GM23248 (cell line): ENCODE measurements at regions not wholly inside any gene's neighbourhood (a gene's known extent, or its start where the extent isn't known, plus 50 kb on each side); places are given as distances from the start of the nearest gene placed in this dataset.

Experiments
- EZH2 ChIP-seq: fragments of 200-600 bp; sonication (generic); IDR thresholded peaks from 2 replicates; pipeline ENCODE4 v1.6.1; 2018; ENCODE audit warnings: antibody characterized with exemption, mild to moderate bottlenecking; ENCODE audit not compliant: insufficient read depth, poor library complexity, severe bottlenecking
- EZH2phosphoT487 ChIP-seq: fragments of 200-600 bp; sonication (generic); IDR thresholded peaks from 2 replicates; pipeline ENCODE4 v1.6.1; 2018; ENCODE audit warnings: antibody characterized with exemption, moderate library complexity, mild to moderate bottlenecking, low read depth; ENCODE audit not compliant: insufficient read depth

DNA sequence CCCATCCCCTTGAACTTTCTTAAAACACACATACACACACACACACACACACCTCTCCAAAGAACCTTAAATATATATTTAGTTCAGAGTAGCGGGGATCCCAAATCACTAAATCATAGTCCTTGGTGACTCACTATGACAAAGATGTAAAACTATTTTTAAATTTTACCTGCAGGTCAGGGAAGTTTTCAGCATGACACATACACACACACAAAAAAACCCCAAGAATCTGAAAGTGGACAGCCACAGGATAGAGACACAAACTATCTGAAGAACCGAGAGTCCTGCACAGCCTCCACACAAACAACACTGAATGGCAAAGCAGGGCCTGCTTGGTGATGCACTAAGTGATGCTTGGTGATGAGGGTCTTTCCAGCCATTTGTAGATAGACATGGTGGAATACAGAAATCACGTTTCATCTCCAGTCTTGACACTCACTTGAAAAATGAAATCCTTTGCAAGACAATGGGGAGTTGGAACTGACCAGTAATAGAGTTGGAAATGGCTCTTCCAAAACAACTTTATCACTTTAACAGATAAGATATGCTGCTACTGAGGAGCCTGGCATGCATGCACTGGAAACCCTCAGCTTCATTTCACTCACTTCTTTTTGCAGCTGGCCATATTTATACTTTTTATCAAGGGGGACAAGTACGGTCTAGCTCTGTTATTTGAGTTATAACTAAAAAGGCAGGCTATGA lies 307.3 kb downstream of the RAPGEF2 start:
- TF ChIP-seq EZH2 (no peak), EZH2phosphoT487 (no peak)
